Psoas muscle (tissue), 7 donors: ENCODE measurements at regions not wholly inside any gene's neighbourhood (a gene's known extent, or its start where the extent isn't known, plus 50 kb on each side); places are given as distances from the start of the nearest gene placed in this dataset.
"Not testable (repeated sequence)": the region's sequence is repeated elsewhere in the genome, so short reads cannot be mapped to it uniquely, and the experiment has no call there.

Source experiments
- ATAC-seq, 4 donors: fragments of 200-7000 bp; cut with Tn5 transposase; one replicate each; pipeline ENCODE4 v1.9.1; 2020; ENCODE audit warnings: moderate library complexity in 3 of 4, mild to moderate bottlenecking in 2 of 4
- DNase-seq, 2 donors: peaks; one replicate each; pipeline ENCODE4 v3.0.0-alpha.2; 2020
- H3K27ac ChIP-seq: fragments of 200-600 bp; one replicate; pipeline ENCODE4 v1.8.0; 2022
- H3K27me3 ChIP-seq, 3 donors: fragments of 200-600 bp in 1 of 3; one replicate each; pipeline versions ENCODE4 v1.6.1 to v1.8.0; 2013 to 2022; ENCODE audit warnings: low read length in 2 of 3, mild to moderate bottlenecking in 2 of 3, moderate library complexity in 1 of 3; ENCODE audit not compliant: insufficient read depth in 3 of 3
- H3K36me3 ChIP-seq, 2 donors: fragments of 200-600 bp in 1 of 2; one replicate each; pipeline versions ENCODE4 v1.6.1 to v1.8.0; 2013 to 2022; ENCODE audit warnings: low read depth in 1 of 2, mild to moderate bottlenecking in 1 of 2, moderate library complexity in 1 of 2; ENCODE audit not compliant: insufficient read depth in 1 of 2
- H3K4me1 ChIP-seq: fragments of 200-600 bp; one replicate; pipeline ENCODE4 v1.8.0; 2022
- H3K4me3 ChIP-seq: fragments of 200-600 bp; one replicate; pipeline ENCODE4 v1.8.0; 2022; ENCODE audit warnings: mild to moderate bottlenecking
- H3K9me3 ChIP-seq: fragments of 200-600 bp; one replicate; pipeline ENCODE4 v1.8.0; 2022
- WGBS, 3 donors: extraction: QIAGEN DNeasy Blood & Tissue Kit; methylation state at CpG; one replicate each; pipeline versions ENCODE4 v1.1.6 to v1.1.7; 2013; 5-methylcytosine and 5-hydroxymethylcytosine counted together
- intact Hi-C, 2 donors: fragments of 100-400 bp; cut with DNase I; formaldehyde crosslinking; loops; one replicate each; pipeline versions ENCODE4 v1.11.0 to v1.14.2; 2022
- TF ChIP-seq, protein P1 (sequence below): fragments of 200-600 bp; IDR thresholded peaks from one replicate; pipeline ENCODE4 v1.8.0; 2022; ENCODE audit warnings: antibody characterized with exemption
- donor health status: healthy with polysubstance abuse.
- donor health status: DM: no; HTN: no; CAD: no; lungs with moderate emphysema.
- donor health status: Bipolar disorder and iron deficiency.
- donor health status: healthy.
- donor health status: DM: yes; HTN: yes; CAD: no.
- donor health status: DM: no; HTN: no; CAD: no.
- donor health status: DM: yes; HTN: yes; CAD: no.

DNA sequence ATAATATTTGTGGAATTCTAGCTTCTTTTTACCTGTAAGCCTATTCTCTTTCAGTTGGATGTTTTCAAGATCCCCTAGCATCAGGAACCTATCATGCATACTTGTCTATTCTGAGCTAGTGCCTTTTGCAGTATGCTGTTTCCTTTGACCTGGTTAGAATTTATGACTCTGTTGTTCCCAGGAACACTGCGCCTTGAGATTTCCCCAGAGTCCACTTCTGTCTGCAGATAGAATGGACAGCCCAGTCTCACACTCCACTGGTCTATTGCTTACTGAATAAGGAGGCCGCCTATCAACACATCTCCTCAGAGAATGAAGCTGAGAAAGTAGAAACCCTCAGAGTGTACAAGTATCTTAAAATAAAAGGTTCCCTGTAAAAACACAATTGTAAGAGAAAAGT is 465.1 kb upstream of the GALNTL6 start:
- no peak for ATAC-seq
- WGBS, 3 donors: 40 to 49% (median 43%) methylated on average over 2 of the region's 2 CpGs
- intact Hi-C loops: no loop called here

DNA sequence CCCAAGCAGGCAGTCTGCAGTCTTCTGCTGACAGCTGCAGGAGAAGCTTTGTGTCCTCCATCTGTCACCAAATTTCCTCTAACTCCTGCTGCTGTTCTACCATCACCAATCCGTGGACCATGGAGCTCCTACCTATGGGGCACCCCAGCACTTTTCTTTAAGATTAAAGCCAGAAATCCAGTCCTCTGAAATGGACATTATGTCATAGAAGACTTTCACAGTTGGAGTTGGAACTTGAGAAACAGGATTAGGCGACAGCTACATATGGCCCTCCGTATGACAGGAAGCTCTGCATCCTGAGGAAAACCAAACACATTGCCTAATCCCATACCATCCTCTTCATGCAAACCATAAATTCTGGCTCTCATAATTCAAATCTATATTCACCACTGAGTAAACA is 470.6 kb upstream of the GALNTL6 start:
- 42% methylated on average over 3 of the region's 3 CpGs for WGBS, 3 donors
- ATAC-seq (no peak), DNase-seq (no peak)
- intact Hi-C loops: no loop called here
- Histone ChIP-seq H3K9me3 (no peaks in the 10 kb centered on the region), H3K27ac (no peak overlapping the region), H3K4me1 (no peaks in the 10 kb centered on the region), H3K36me3 (no peaks in the 10 kb centered on the region), H3K27me3 (no peaks in the 10 kb centered on the region), H3K4me3 (no peak overlapping the region)
- TF ChIP-seq, protein P1, sequence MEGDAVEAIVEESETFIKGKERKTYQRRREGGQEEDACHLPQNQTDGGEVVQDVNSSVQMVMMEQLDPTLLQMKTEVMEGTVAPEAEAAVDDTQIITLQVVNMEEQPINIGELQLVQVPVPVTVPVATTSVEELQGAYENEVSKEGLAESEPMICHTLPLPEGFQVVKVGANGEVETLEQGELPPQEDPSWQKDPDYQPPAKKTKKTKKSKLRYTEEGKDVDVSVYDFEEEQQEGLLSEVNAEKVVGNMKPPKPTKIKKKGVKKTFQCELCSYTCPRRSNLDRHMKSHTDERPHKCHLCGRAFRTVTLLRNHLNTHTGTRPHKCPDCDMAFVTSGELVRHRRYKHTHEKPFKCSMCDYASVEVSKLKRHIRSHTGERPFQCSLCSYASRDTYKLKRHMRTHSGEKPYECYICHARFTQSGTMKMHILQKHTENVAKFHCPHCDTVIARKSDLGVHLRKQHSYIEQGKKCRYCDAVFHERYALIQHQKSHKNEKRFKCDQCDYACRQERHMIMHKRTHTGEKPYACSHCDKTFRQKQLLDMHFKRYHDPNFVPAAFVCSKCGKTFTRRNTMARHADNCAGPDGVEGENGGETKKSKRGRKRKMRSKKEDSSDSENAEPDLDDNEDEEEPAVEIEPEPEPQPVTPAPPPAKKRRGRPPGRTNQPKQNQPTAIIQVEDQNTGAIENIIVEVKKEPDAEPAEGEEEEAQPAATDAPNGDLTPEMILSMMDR: no peak

More for the DNA sequence above, 465.1 kb upstream of the GALNTL6 start:
- DNase-seq: no peak
- no peaks in the 10 kb centered on the region for H3K27me3 ChIP-seq
- no peak overlapping the region for H3K4me3 ChIP-seq
- TF ChIP-seq, protein P1: no peak
- no peaks in the 10 kb centered on the region for H3K36me3 ChIP-seq
- H3K4me1 ChIP-seq: no peaks in the 10 kb centered on the region
- no peaks in the 10 kb centered on the region for H3K9me3 ChIP-seq
- no peak overlapping the region for H3K27ac ChIP-seq

DNA sequence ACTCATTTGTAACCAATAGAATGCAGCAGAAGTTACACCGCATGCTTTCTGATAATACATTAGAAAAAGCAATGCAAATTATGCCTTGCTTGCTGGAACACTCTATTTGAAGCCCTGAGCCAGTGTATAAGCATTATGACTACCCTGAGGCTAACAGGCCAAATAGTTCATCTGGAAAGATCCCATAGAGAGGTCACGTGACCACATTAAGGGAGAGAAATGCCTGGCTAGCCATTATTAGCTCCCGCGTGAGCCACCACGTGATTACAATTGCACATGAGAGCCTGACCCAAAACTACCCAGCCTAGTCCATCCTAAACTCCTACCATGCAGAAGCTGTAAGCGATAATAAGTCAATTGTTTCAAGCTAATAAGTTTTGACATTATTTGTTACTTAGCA is 472.9 kb upstream of the GALNTL6 start:
- intact Hi-C loops: no loop called here
- H3K27me3 ChIP-seq: no peaks in the 10 kb centered on the region
- DNase-seq (no peak), ATAC-seq (no peak)
- TF ChIP-seq, protein P1: no peak
- no peak overlapping the region for H3K4me3 ChIP-seq
- no peak overlapping the region for H3K27ac ChIP-seq
- 89 to 90% (median 90%) methylated on average over 6 of the region's 6 CpGs for WGBS, 3 donors
- no peaks in the 10 kb centered on the region for H3K36me3 ChIP-seq
- H3K4me1 ChIP-seq: no peaks in the 10 kb centered on the region
- H3K9me3 ChIP-seq: no peaks in the 10 kb centered on the region

DNA sequence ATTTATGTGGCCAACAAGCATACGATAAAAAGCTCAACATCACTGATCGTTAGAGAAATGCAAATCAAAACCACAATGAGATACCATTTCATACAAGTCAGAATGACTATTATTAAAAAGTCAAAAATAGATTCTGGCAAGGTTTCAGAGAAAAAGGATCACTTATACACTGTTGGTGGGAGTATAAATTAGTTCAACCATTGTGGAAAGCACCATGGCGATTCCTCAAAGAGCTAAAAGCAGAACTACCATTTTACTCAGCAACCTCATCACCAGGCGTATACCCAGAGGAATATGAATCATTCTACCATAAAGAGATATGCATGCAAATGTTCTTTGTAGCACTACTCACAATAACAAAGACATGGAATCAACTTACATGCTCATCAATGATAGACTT is 478.7 kb upstream of the GALNTL6 start:
- H3K4me1 ChIP-seq: no peaks in the 10 kb centered on the region
- WGBS, 3 donors: 70 to 82% (median 81%) methylated on average over 4 of the region's 4 CpGs
- no peaks in the 10 kb centered on the region for H3K27me3 ChIP-seq
- intact Hi-C loops: no loop called here
- TF ChIP-seq, protein P1: no peak
- H3K36me3 ChIP-seq: no peaks in the 10 kb centered on the region
- no peak overlapping the region for H3K4me3 ChIP-seq
- no peak overlapping the region for H3K27ac ChIP-seq
- DNase-seq (no peak), ATAC-seq (no peak)
- no peaks in the 10 kb centered on the region for H3K9me3 ChIP-seq

DNA sequence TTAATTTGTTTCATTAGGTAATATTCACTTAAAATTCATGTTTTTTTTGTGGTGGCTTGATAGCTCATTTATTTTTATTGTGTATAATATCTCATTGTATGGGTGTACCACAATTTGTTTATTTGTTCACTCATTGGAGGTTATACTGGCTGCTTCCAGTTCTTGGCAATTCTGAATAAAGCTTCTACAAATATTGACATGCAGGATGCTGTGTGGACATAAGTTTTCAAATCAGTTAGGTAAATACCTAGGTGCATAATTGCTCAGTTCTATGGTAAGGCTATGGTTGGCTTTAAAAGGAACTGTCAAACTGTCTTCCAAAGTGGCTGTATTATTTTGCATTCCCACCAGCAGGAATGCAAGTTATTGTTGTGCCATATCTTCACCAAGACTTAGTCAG is 504.5 kb upstream of the GALNTL6 start:
- no peak overlapping the region for H3K4me3 ChIP-seq
- no peaks in the 10 kb centered on the region for H3K9me3 ChIP-seq
- intact Hi-C loops: no loop called here
- no peak overlapping the region for H3K27ac ChIP-seq
- H3K4me1 ChIP-seq: no peaks in the 10 kb centered on the region
- TF ChIP-seq, protein P1: no peak
- H3K27me3 ChIP-seq: no peaks in the 10 kb centered on the region
- no peak for DNase-seq
- ATAC-seq: no peak
- H3K36me3 ChIP-seq: no peaks in the 10 kb centered on the region

DNA sequence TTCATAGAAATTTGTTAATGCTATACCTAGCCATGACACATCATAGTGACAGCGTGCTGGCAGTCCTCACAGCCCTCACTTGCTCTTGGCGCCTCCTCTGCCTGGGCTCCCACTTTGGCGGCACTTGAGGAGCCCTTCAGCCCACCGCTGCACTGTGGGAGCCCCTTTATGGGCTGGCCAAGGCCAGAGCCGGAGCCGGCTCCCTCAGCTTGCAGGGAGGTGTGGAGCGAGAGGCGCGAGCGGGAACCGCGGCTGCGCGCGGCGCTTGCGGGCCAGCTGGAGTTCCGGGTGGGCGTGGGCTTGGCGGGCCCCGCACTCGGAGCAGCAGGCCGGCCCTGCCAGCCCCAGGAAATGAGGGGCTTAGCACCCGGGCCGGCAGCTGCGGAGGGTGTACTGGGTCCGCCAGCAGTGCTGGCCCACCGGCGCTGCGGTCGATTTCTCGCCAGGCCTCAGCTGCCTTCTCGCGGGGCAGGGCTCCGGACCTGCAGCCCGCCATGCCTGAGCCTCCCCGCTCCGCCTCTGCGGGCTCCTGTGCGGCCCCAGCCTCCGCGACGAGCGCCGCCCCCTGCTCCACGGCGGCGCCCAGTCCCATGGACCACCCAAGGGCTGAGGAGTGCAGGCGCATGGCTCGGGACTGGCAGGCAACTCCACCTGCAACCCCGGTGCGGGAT is 515.0 kb upstream of the GALNTL6 start:
- intact Hi-C loops, H3K9me3 ChIP-seq, H3K27me3 ChIP-seq, ATAC-seq, DNase-seq, H3K4me3 ChIP-seq, H3K27ac ChIP-seq, H3K36me3 ChIP-seq, H3K4me1 ChIP-seq: not testable (repeated sequence)
- 80 to 92% (median 81%) methylated on average over 31 to 52 of the region's 52 CpGs for WGBS, 3 donors
